ENCODE measurements at regions not wholly inside any gene's neighbourhood (a gene's known extent, or its start where the extent isn't known, plus 50 kb on each side); places are given as distances from the start of the nearest gene placed in this dataset.

- Histone ChIP-seq H3K36me3 (ENCODE audit: insufficient read depth, low read length) (no peaks in the 10 kb centered on the region), H3K9ac (ENCODE audit: low read length) (no peak overlapping the region), H3K4me1 (ENCODE audit: insufficient read depth, low read length, severe bottlenecking) (no peaks in the 10 kb centered on the region), H3K9me2 (ENCODE audit: low read depth, low read length) (no peaks in the 10 kb centered on the region), H3K9me3 (ENCODE audit: low read length) (no peaks in the 10 kb centered on the region), H4K20me1 (ENCODE audit: insufficient read depth, low read length) (no peaks in the 10 kb centered on the region), H2AFZ (ENCODE audit: low read length) (no peak overlapping the region), H3K4me3 (ENCODE audit: low read depth, low read length, poor library complexity, severe bottlenecking) (no peak overlapping the region), H3K4me2 (ENCODE audit: low read length) (no peak overlapping the region), H3K27ac (ENCODE audit: low read depth, low read length, poor library complexity, severe bottlenecking) (no peak overlapping the region), H3K27me3 (ENCODE audit: insufficient read depth, low read length) (no peaks in the 10 kb centered on the region), H3K79me2 (ENCODE audit: insufficient read depth, low read length) (no peaks in the 10 kb centered on the region), H3F3A (ENCODE audit: insufficient read depth, low read length) (no peaks in the 10 kb centered on the region)
- TF ChIP-seq EZH2 (IDR thresholded peaks at IDR 0.05; ENCODE audit: borderline replicate concordance, low read length) (no peak), CTCF (IDR thresholded peaks at IDR 0.05; ENCODE audit: low read length) (no peak)
Observed at GRCh38 chr12:25308756-25309155, 58.0 kb upstream of the KRAS start.

- Histone ChIP-seq H3K36me3 (ENCODE audit: insufficient read depth, low read length) (no peaks in the 10 kb centered on the region), H3K9me2 (ENCODE audit: low read depth, low read length) (no peaks in the 10 kb centered on the region), H3K9me3 (ENCODE audit: low read length) (no peaks in the 10 kb centered on the region), H3K27ac (ENCODE audit: low read depth, low read length, poor library complexity, severe bottlenecking) (no peak overlapping the region), H3K4me3 (ENCODE audit: low read depth, low read length, poor library complexity, severe bottlenecking) (no peak overlapping the region), H3K79me2 (ENCODE audit: insufficient read depth, low read length) (no peaks in the 10 kb centered on the region), H3F3A (ENCODE audit: insufficient read depth, low read length) (no peaks in the 10 kb centered on the region), H3K9ac (ENCODE audit: low read length) (no peak overlapping the region), H4K20me1 (ENCODE audit: insufficient read depth, low read length) (no peaks in the 10 kb centered on the region), H3K27me3 (ENCODE audit: insufficient read depth, low read length) (no peaks in the 10 kb centered on the region), H3K4me1 (ENCODE audit: insufficient read depth, low read length, severe bottlenecking) (peaks cover 4% of the 10 kb centered on the region), H3K4me2 (ENCODE audit: low read length) (no peak overlapping the region), H2AFZ (ENCODE audit: low read length) (no peak overlapping the region)
- TF ChIP-seq CTCF (IDR thresholded peaks at IDR 0.05; ENCODE audit: low read length) (no peak), EZH2 (IDR thresholded peaks at IDR 0.05; ENCODE audit: borderline replicate concordance, low read length) (no peak)
Observed at GRCh38 chr12:25307818-25308217, 57.1 kb upstream of the KRAS start.

- no peak overlapping the region for H3K4me2 ChIP-seq (ENCODE audit: low read length)
- no peak overlapping the region for H2AFZ ChIP-seq (ENCODE audit: low read length)
- H3K4me3 ChIP-seq (ENCODE audit: low read depth, low read length, poor library complexity, severe bottlenecking) = no peak overlapping the region
- H3K36me3 ChIP-seq (ENCODE audit: insufficient read depth, low read length) = no peaks in the 10 kb centered on the region
- H3K9me2 ChIP-seq (ENCODE audit: low read depth, low read length) = no peaks in the 10 kb centered on the region
- H3K79me2 ChIP-seq (ENCODE audit: insufficient read depth, low read length) = no peaks in the 10 kb centered on the region
- H4K20me1 ChIP-seq (ENCODE audit: insufficient read depth, low read length) = no peaks in the 10 kb centered on the region
- H3K9me3 ChIP-seq (ENCODE audit: low read length) = no peaks in the 10 kb centered on the region
- H3K9ac ChIP-seq (ENCODE audit: low read length) = no peak overlapping the region
- no peak for TF ChIP-seq EZH2 (IDR thresholded peaks at IDR 0.05; ENCODE audit: borderline replicate concordance, low read length)
- no peak for TF ChIP-seq CTCF (IDR thresholded peaks at IDR 0.05; ENCODE audit: low read length)
- no peaks in the 10 kb centered on the region for H3K27me3 ChIP-seq (ENCODE audit: insufficient read depth, low read length)
- no peak overlapping the region for H3K27ac ChIP-seq (ENCODE audit: low read depth, low read length, poor library complexity, severe bottlenecking)
- no peaks in the 10 kb centered on the region for H3F3A ChIP-seq (ENCODE audit: insufficient read depth, low read length)
- peaks cover 4% of the 10 kb centered on the region for H3K4me1 ChIP-seq (ENCODE audit: insufficient read depth, low read length, severe bottlenecking)
Observed at GRCh38 chr12:25301798-25302197, 51.1 kb upstream of the KRAS start.
